GM19023 (cell line): ENCODE measurements at regions not wholly inside any gene's neighbourhood (a gene's known extent, or its start where the extent isn't known, plus 50 kb on each side); places are given as distances from the start of the nearest gene placed in this dataset.
"Not testable (repeated sequence)": the region's sequence is repeated elsewhere in the genome, so short reads cannot be mapped to it uniquely, and the experiment has no call there.

Experiments
- ATAC-seq: cut with Tn5 transposase; IDR thresholded peaks from one replicate; pipeline ENCODE4 v1.9.1; 2021; ENCODE audit warnings: mild to moderate bottlenecking, moderate library complexity; ENCODE audit not compliant: unreplicated experiment

DNA sequence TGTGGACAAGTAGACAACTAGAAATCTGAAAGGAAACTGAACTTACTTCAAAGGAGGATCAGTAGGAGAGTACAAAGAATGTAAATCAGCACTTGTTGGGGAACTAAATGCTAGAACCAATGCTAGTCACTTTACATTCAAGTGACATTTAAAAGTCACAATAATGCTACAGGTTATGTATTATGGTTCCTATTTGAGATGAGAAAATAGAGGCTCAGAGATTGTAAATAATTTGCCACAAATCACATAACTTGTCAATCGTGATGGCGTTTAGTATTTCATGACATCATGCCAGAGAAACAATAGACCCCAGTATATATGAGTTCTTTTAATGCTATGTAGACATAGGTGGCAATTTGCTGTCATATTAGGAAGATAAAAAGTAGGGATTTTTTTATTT is 467.8 kb upstream of the CBLB start:
- ATAC-seq, result no peak

GRCh38 chr3:106337116-106337515 is 468.3 kb upstream of the CBLB start:
- ATAC-seq, result no peak

DNA sequence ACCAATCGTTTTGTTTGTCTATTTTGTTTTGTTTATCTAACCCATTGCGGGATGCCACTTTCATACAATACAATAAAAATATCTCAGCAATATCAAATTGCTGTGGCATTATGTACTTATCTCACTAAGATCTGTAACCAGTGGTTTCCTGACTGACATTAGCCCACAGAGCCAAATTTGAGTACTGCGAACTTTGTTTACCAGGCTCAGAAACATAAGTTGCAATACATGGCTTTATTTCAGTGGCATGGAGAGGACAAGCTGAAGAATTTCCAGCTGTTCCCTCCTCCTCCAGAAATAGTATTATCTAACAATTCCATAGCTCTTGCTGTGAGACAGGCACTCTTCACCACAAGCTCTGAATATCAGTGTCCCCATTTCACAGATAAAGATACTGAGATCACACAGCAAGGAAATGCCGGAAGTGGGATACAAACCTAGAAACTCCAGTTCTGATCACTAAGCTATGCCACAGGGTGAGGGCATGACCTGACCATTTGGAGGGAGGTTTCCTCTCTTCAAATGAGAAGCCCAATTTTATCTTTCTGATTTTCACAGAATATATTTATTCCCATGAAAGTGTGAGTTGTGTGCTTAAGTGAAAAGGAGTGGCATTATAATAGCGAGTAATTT is 469.9 kb upstream of the CBLB start:
- ATAC-seq, result no peak

GRCh38 chr3:106339551-106339950 is 470.7 kb upstream of the CBLB start:
- no peak for ATAC-seq

- no peak for ATAC-seq
These were observed 472.3 kb upstream of the CBLB start for GRCh38 chr3:106341087-106341486.

- no peak for ATAC-seq
These were observed 472.9 kb upstream of the CBLB start for GRCh38 chr3:106341586-106342162.

DNA sequence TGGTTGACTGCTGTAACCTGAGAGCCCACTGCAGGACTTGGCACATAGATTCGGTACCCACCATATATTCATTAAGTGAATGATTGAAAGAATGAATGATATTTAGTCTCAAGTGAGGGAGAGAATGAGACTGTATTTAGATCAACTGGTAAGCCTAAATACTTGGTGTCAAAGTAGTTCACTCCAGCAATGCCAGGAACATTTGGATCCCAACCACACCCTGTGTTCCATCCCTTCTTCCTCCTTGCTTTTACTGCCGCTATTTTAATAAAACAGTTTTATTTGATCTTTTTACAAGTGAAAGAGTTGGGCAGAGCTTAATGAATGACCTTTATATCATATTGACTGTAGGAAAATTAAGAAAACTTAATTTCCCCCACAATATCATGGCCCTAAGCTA is 473.6 kb upstream of the CBLB start:
- ATAC-seq, result no peak

DNA sequence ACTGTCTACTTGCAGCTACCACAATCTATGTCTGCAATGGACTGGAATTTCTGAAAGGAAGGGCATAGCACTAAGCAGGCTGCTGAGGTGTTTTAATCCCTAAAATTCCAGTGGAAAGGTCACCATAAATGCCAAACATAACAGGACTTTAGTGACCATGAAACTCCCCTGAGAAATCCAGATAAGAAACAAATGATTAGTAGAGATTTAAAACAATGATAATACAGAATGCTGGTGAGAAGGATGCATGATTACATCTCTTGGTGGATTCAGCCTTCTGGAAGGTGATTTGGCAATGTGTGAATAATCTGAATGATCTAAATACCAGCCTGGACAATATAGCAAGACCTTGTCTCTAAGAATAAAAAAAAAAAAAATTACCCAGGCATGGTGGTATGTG is 475.0 kb upstream of the CBLB start:
- ATAC-seq, result no peak

- no peak for ATAC-seq
These were observed 476.7 kb upstream of the CBLB start for GRCh38 chr3:106345353-106346027.

GRCh38 chr3:106347350-106347749 is 478.5 kb upstream of the CBLB start:
- no peak for ATAC-seq

- ATAC-seq, result no peak
These were observed 479.4 kb upstream of the CBLB start for GRCh38 chr3:106348139-106348690.

DNA sequence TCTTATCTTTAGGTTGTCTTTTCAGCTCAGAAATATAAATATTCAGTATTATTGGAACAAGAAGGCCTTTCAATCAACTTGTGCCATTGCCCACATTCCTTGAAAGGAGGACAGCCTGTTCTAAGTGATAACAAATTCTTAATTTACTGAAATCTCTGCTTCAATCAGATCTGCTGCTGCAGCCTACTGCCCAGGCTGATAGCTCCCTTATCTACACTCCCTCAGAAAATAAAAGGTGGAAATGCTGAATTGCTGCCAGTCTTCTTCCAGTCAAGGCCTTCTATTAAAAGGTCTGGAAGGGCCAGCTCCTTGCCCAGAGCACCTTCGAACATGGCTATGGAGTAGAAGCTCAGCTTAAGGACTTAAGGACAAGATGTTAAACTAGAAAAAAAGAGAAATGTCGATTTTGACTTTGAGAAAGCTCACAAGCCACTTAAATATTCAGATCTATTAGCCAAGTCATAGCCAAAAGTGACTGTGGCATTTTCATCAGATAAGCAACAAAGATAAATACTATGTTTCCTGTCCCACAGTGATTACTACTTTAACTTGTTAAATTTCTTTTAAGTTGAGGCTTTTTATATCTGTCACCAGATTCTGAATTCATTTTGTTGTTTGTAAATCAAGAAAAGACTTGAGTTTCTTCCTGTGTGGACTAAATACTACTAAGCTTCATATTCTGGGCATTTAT is 480.5 kb upstream of the CBLB start:
- no peak for ATAC-seq

DNA sequence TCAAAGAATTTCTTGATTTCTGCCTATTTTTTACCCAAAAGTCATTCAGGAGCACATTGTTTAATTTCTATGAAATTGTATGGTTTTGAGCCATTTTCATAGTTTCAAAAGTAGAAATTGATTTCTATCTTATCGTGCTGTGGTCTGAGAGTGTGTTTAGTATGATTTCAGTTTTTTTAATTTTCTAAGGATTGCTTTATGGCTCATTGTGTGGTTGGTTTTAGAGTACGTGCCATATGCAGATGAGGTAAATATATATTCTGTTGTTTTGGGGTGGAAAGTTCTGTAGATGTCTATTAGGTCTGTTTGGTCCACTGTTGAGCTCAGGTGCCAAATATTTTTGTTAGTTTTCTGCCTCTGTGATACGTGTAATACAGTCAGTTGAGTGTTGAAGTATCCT is 487.1 kb upstream of the CBLB start:
- ATAC-seq, result no peak

DNA sequence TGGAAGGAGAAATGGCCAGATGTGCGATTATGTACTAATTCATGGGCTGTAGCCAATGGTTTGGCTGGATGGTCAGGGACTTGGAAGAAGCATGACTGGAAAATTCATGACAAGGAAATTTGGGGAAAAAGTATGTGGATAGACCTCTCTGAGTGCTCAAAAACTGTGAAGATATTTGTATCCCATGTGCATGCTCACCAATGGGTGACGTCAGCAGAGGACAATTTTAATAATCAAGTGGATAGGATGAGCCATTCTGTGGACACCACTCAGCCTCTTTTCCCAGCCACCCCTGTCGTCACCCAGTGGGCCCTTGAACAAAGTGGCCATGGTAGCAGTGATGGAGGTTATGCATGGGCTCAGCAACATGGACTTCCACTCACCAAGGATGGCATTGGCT is 490.9 kb upstream of the CBLB start:
- ATAC-seq, result no peak

GRCh38 chr3:106360901-106361300 is 492.1 kb upstream of the CBLB start:
- not testable (repeated sequence) for ATAC-seq

DNA sequence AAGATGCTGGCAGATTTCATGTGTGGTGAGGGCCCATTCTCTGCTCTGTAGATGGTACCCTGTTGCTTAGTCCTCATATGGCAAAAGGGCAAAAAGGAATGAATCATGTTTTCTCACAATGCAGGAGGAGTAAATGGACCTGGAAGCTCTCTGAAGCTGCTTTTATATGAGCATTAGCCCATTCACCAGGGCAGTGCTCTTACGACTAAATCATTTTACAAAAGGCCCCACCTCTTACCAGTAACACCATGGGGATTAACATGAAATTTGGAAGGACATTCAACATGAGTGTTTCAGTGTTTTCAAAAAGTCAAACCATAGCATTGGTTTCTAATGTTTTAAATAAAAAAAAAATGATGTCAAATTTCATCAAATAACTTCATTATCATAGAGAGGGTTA is 495.7 kb upstream of the CBLB start:
- ATAC-seq, result no peak

- no peak for ATAC-seq
These were observed 496.4 kb upstream of the CBLB start for GRCh38 chr3:106365061-106365691.

DNA sequence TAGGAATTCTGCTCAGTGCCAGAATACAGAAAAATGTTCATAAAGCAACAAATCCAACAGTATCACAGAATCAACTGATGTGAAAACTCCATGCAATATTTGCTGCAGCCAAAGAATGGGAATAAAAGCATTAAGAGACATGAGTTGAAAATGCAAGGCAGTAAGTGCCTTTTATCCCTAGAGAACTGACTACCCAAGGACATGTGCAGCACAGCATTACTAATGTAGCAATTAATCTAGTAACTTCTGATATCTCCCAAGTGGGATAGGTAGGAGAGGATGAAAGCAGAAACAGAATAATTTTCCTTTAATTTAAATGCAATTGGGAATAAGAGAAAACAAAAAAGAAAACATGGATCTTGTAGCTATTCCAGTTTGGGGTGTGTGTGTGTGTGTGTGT is 497.5 kb upstream of the CBLB start:
- no peak for ATAC-seq

DNA sequence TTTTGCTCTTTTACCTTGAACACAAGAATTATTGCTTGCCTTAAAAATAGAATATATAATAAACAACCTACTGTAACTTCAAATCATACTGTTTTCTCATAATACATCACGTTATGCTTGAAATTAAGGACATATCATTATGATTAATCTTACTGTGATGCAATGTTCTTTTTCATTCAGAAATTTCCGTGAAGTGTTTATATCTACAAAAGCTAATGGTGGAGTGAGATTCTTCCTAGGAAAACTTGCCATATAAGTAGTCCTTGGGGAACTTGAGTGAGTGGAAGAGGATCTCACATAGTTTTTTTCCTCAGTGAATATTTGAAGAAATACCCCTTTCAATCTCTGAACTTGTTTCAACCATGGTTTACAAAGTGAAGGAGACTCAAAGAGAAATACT is 498.7 kb upstream of the CBLB start:
- no peak for ATAC-seq

GRCh38 chr3:106371221-106371970 is 502.6 kb upstream of the CBLB start:
- ATAC-seq, result no peak
